Erythroblast (primary cell): ENCODE measurements at regions not wholly inside any gene's neighbourhood (a gene's known extent, or its start where the extent isn't known, plus 50 kb on each side); places are given as distances from the start of the nearest gene placed in this dataset.

Experiments
- GATA1 ChIP-seq: IDR thresholded peaks from 2 replicates; pipeline ENCODE4 v1.6.1; 2011; ENCODE audit warnings: low read depth, mild to moderate bottlenecking, control low read depth, low read length, moderate library complexity
- POLR2A ChIP-seq: IDR thresholded peaks from 2 replicates; pipeline ENCODE4 v1.6.1; 2011; ENCODE audit warnings: mild to moderate bottlenecking, low read length

DNA sequence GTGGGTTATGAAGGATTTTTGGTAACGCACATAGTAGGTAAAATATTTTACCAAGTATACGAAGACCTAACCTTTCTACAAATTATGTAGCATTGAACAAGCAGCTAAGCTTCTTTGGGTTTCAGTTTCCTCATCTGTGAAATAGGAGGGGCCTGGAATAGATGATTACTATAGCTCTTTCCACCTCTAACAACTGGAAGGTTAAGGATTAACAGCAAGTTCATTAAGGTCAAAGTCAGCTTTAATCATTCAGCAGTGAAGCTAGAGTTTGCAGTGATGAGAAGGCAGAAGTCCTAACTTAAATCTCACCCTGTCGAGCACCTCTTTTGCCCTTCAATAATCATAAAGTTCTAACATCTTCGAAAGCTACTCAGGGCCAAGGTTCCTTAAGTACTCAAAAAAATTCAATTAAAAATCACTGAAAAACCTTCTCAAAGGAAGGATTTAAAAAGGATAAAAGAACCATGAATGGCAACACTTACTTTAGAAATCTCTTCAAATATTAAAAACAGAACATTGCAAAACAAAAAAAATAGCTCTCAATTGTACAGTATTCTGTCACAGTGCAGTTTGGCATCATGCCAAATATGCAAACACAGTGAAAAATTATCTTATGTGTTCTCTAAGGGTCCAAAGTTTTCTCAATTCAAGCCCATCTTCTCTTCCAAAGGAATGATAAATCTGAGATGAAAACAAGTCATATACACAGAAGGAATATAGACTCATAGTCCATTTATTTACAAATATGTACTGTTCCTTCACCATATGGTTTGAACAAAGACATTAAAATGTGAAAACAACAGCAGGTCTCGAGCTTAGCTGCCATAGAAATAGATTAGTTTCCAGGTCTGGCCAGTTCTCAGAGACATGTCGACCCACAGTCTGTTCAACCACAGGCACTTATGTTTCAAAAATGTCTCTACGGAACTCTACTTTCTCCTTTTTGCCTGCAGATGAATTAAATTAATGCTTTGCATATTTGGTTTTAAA, 152.0 kb upstream of the SLC13A1 start:
- TF ChIP-seq POLR2A (no peak), GATA1 (no peak)
